Activated CD4-positive, CD25-positive, alpha-beta regulatory T cell treated with anti-CD3 and anti-CD28 coated beads, Interleukin-2, amount 50 U/mL, for 72 hours (primary cell): ENCODE measurements at regions not wholly inside any gene's neighbourhood (a gene's known extent, or its start where the extent isn't known, plus 50 kb on each side); places are given as distances from the start of the nearest gene placed in this dataset.

Experiments
- DNase-seq: peaks from one replicate; pipeline ENCODE4 v3.0.0; 2021

DNA sequence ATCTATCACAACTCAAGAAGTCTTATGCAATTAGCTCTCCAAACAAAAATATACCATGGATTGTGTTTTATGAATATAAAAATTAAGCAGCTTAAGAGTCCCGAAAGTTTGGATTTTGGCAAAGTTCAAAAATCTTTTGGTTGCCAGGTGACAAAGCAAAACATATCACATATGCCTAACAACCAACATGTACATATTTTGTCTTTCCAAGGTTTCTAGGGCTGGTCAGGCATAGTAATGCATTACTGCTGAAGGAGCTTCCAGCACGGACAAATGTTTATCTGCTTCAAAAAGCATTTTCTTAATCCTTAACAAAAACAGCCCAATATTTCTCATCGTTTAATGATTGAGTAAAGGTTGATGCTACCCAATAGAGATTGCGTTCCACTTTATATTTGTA lies 1327.1 kb upstream of the ZEB2 start:
- DNase-seq, result no peak

DNA sequence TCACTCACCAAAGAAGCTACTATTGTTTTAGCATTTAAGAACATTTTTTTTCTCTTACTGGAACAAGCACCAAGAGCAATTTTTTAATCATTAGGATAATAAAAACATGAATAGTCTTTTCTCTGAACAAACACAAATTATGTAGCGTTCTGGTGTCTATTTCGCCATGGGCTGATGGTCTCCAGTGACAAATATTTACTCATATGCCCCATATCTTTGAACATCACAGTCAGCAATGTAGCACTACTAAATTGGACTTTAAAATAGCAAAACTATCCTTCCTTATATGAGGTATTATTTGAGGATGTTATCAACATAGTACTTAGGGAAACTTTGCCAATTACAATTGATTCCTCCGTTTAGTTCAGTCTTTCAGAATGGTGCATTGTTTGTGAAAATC lies 1326.0 kb upstream of the ZEB2 start:
- no peak for DNase-seq

DNA sequence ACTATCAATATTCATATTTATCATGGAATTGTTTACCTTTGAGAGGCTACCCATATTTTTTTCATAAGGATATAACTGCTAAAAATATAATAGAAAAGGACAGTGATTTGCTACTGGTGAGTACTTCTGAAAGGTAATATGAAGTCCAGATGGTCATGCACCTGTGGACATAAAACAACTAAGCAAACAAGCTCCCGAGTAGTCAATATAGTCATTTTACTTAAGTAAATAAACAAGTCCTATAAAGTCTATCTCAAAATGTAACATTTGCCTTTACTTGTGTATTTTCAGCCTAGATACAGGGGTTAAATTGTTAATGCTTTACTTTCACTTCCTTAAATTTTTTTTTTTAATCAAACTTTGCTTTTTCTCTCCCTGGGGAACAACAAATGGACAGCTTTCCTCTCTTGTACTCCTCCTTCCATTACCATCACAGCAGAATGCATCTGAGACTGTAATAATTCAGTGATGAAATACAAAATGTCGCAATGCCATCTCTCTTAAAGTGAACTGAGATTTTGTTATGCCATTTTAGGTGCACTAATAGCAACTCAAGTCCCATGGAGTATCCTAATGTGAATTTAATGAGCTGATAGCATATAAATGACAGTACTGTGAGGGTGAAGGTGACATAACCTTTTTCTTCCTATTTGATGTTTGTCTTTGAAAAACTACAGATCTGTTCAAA lies 1325.4 kb upstream of the ZEB2 start:
- DNase-seq, result no peak

DNA sequence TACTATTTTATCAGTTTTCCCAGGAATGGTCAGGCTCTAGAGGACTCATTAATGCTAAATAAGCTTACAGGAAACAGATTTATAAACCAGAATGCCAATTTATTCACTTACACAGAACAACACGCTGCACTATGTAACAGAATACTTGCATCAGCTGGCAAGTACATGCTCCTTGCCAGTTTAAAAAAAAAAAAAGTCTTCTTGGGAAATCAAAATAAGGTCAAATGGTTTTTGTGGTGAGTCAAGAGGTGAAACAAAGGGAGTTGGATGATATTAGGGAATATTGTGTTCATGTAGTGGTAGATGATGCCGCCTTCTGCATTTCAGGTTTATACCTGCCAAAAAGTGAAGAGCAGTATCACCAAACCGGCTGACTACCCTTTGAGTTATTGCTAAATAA lies 1322.1 kb upstream of the ZEB2 start:
- no peak for DNase-seq

DNA sequence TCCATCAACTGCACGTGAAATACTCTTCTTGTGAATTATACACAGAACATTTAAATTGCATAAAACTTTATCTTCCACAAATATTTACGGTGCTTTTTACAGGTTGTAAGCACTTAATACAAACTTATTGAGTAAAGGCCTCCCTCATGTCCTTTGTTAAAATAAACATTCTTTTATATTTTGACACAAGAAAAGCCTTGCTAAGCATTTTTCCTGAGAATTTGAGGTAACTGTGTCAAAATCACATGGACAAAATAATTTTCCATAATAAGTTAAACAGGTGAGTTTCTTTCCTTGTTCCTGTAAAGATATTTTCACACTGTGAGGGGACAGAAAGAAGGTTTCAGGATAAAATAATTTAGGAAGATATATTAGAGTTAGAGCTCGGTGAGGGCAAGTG lies 1317.1 kb upstream of the ZEB2 start:
- no peak for DNase-seq

DNA sequence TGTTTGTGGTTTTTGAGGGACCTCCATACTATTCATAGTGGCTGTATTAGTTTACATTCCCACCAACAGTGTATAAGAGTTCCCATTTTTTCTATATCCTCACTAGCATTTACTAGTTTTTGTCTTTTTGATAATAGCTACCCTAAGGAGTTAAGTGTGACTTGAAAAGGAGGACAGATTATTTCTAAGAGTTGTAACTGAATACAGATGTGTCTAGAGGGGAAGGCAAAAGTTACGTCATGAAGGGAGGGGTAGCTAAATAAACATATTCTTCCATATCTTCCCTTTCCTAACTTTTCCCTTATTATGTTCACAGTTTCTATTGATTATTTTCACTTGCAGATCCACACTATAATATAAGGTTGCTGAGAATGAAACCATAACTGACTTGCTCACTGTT lies 1315.7 kb upstream of the ZEB2 start:
- no peak for DNase-seq

DNA sequence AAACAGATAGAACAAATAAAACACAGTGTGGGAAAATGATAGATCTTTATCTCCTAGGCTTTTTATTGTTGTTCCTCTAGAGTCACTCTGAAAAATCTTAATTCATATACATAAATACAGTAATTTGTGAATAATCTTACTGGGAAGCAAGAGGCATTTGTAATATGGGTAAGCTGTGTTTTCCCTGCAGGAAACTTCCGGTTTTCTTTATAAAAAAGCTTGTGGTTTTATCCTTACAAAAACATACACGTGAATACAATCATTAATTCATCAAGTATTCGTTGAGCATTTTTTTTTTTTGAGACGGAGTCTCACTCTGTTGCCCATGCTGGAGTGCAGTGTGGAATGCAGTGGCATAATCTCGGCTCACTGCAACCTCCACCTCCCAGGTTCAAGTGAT lies 1312.8 kb upstream of the ZEB2 start:
- DNase-seq, result no peak

DNA sequence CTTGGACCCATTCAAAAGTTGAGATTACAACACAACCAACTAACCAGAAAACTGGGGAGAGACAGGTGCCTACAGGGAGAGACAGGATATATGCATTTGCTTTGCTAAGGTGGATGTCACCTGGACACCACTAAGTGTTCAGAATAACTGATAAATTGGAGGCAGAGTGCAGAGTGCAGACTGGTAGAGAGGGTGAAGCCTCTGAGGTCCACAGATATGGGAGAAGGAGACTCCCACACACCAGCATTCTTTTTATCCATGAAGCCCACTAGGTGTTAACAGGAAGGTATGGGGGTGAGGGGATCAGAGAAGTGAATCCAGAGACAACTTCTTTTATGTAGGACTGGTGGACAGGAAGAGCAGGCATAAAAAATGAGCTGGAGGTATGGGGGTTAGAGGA lies 1310.0 kb upstream of the ZEB2 start:
- no peak for DNase-seq

DNA sequence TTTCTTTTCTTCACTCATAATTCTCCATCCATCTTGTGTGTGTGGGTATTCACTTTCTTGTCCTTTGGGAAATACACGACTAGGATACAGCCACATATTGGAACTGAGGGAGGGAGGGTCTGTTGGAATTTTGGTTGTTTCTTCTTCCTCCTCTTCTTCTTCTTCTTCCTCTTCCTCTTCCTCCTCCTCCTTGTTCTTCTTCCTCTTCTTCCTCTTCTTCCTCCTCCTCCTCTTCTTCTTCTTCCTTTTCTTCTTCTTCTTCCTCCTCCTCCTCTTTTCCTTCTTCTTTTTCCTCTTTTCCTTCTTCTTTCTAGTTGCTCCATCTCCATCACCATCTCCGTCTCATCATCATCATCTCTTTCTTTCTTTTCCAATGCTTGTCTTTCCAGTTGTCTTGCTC lies 1307.3 kb upstream of the ZEB2 start:
- no peak for DNase-seq

DNA sequence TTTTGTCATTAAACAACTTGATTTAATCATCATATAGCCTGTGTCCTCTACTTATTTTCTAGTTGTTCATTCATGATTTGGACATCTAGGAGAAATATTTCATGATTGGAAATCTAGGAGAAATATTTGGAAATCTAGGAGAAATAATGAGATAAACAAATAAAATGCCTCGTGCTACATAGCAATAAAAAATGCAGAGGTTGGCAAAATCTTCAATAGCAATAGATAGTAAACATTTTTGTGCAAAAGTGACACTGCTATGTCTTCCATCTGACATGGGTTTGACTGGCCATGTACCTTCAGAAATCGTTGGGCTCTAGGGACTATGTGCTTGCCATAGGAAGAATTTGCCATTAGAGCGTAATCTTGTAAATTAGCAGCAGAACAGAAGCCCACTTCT lies 1304.5 kb upstream of the ZEB2 start:
- no peak for DNase-seq

DNA sequence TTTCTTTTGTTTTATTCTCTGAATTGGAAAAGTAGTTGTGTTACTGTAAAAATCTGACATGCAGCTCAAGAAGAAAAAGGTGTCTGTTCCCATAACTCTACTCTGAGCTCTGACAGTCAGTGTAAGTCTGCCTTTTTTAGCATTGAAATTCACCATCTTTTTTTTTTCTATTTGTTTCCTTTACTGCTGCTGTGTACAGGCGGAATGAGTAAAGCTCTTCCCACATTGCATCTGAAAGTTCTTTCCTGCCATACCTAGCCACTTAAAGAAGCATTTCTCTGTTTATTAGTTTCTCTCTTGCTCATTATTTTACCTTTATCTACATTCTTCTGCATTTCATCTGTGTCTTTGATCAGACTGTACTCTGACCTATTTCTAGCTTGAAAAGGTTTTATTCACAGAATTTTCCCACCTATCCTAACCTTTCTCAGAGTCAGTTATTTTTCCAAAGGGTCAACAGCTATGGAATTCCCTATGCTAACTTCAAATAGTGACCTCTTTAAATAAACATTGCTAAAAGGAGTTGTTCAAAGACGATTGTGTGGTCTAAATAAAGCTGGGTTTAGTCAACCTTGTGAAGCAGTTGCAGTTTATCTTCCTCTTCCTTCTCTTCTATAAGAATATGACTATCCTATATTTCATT lies 1303.1 kb upstream of the ZEB2 start:
- DNase-seq, result no peak

DNA sequence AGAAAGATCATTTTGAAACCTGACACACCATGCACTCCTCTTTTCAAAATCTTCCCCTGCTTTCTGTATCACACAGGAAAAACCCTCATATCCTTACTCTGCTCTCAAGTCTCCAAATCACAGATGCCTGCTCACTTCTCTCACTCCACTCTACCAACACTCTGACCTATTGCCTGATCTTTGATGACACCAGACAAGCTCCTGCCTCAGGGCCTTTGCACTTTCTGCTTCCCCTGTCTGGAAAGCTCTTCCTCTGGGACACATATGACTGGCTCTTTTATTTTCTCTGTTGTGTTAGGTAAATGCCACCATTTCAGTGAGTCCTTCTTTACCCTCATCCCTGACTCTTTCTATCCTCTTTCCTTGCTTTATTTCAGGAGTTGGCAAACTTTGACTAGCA lies 1300.7 kb upstream of the ZEB2 start:
- no peak for DNase-seq

DNA sequence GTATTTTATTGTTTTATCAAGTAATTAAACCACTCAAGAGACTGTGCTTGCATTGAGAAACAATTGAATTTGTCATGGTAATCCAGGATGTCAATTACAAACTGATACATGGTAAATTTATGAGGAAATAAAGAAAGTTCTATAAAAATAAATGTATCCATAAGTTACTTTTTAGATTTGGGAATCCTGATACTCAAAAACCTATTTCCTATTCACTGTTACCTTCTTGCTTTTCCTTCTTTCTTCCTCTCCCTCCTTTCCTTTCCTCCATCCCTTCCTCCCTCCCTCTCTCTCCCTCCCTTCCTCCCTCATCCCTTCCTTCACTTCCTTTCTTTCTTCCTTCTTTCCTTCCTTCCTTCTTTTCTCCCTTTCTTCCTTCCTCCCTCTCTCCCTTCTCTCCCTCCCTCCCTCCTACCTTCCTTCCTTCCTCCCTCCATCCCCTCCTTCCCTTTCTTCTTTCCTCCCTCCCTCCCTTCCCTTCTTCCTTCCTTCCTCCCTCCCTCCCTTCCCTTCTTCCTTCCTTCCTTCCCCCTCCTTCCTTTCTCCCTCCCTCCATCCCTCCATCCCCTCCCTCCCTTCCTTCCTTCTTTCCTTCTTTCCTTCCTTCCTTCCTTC lies 1299.1 kb upstream of the ZEB2 start:
- no peak for DNase-seq

DNA sequence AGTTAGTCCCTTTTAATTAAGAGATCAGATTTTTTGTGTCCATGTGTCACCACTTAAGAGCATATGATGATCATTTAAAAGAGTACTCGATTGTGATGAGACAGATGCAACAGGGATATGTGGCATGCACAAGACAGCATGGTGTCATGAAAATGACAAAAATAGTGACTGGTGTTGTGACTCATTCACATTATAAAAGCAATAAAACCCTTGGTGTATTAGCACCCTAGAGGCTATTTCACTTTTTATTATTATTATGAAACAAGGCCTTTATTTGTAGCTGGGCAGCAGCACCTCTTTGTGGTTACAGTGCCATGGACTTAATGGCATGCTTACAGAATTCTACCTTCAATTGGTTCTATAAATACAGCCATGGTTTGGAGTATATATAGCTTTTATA lies 1296.0 kb upstream of the ZEB2 start:
- no peak for DNase-seq

DNA sequence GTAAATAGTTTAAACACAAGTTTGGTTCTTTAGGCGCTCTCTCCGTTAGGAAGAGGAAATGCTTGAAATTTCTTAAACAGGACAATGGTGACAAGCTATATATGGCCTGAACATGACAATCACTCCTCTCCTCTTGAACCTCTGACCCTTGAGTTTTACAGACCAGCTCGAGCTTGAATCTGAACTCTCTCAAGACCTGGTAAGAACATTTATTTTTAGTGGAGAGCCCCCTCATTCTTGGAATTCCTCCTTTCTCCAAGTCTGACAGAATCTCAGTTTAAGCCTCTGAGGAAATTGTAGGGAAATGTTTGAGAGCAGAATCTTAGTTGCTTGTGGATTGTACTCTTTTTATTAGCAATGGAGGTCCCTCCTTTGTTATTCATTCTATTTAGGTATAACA lies 1293.6 kb upstream of the ZEB2 start:
- DNase-seq, result no peak

DNA sequence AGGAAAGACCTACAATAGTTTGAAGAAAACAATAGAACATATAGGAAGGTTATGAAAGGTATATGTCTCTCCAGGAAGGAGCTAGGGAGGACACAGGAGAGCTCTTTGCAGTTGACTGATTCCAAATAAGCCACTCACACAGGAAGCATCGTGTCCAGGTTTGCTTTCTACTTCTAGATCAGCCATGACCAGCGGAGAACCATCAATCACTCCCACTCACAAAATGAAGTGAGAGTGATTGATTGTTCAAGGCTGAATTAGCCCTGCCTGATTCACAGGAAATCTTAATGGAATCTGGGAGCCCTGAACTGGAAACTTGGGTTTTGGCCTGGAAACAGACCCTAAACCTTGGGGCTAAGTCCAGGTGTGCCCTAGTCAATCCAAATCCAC lies 1292.2 kb upstream of the ZEB2 start:
- no peak for DNase-seq

DNA sequence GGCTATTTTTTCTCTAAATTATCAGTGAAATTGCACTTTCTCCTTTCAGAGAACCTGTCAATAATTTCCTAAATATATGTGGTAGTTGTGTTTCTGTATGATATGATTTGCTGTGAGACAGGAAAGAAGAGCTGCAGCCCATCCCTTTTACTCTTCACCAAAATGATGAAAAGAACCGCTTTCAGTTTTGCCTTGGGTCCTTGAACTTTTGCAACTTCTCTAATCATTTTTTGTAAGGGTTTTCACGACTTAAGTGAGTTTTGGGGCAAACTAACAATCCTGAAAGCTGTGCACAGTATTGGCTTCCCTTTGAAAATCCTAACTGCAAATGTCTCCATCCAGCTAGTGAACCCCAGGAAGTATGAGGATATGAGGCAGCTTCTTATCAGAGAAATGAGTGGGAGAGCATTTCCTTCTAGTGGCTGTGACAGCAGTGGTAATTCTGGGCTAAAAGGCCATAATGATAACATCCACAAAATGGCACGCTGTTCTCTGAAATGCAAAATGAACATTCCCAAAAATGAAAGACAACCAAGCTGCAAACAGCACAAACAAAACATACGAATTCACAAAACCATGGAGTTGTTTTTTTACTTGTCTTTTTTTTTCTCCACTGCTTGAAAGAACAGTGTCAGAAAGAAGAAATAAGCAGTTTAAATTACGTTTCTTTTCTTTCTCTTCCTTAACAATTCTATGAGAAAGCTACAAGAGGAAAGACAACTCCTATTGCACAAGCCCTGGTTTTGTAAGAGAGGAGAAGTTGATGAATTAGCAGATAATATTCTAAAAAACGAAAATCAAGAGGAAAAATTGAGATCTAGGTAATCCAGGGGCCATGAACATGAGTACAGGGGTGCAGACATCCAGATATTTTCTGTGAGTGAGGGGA lies 1291.6 kb upstream of the ZEB2 start:
- no peak for DNase-seq

DNA sequence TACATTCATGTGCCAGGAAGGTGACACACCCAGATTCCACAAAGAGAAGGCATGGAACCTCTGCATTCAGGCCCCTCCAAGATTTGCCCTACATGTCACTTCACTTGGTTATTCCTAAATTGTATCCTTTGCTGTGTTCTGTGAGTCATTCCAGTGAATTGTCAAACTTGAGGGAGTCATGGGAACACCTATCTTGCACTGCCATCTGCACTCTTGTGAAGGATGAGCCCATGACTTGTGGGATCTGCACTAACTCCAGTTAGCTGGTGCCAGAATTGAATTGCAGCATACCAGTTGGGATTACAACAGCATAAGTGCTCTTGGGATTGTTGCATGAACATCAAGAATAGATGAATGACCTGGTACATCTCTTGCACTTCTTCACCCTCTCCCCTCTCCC lies 1288.0 kb upstream of the ZEB2 start:
- no peak for DNase-seq

DNA sequence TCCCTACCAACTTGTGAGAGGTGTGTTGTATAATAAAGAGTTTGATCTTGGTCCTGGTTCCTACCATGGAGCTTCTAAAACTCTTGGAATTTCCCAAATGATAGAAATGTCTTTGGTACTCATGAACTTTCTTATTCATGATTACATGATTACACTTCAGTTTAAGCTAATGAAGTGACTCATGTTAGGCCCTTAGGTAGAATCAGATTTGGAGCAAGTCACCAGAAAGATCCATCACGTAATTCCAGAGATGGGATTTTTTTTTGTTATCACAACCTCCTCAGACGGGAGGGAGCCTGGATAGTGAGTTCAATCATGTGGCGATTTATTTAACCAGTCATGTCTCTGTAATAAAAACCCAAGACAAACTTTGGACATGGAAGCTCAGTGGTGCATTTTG lies 1287.6 kb upstream of the ZEB2 start:
- DNase-seq, result no peak

DNA sequence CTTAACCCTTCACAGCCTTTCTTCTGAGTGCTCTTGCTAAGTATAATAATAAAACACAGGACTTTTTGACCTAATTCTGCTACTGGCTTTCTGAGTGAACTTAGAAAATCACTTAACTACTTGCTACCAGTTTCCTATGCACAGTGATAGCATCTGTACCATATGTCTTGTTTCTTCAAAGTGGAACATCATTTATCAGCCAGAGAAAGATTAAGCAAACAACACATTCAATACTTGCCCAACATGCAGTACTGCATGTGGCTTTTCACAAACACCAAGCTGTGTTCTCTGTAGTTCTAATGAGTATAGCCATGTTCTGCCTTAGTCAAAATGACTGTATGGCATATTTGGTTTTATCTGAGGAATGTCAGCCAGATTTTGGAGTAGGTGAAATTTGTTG lies 1286.6 kb upstream of the ZEB2 start:
- no peak for DNase-seq

DNA sequence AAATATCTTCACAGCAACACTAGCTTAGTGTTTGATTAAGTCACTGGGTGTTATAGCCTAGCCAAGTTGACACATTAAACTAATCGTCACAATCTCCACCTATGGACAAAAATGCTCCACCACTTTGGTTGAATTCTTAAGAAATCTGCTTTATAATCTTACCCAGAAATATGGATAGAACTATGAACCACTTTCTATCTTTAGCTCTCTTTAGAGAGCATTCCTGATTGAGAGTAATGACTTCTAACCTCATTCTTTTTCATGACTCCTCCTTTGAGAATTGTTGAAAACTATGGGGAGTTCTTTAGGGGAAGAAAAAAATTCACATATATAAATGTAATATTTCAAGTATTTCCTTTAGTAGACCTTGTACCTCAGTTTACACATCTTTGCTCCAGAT lies 1282.2 kb upstream of the ZEB2 start:
- DNase-seq, result no peak

DNA sequence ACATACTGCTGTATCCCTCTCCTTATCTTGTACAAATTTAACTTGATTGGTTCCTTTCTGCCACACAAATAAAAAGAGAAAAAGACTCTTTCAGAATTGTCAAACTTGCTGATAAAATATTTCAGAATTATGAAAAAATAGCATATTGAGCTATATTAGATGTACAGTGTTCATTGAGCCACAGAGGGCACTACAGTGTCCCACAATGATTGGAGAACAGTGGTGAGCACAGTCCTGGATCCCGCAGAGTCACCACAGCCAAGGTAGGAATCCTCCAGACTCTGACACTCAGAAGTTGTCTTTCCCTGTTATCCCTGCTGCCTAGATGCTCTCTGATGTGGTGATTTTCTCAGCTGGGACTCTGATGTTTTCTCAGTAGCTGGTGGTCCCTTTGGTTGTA lies 1281.3 kb upstream of the ZEB2 start:
- no peak for DNase-seq

DNA sequence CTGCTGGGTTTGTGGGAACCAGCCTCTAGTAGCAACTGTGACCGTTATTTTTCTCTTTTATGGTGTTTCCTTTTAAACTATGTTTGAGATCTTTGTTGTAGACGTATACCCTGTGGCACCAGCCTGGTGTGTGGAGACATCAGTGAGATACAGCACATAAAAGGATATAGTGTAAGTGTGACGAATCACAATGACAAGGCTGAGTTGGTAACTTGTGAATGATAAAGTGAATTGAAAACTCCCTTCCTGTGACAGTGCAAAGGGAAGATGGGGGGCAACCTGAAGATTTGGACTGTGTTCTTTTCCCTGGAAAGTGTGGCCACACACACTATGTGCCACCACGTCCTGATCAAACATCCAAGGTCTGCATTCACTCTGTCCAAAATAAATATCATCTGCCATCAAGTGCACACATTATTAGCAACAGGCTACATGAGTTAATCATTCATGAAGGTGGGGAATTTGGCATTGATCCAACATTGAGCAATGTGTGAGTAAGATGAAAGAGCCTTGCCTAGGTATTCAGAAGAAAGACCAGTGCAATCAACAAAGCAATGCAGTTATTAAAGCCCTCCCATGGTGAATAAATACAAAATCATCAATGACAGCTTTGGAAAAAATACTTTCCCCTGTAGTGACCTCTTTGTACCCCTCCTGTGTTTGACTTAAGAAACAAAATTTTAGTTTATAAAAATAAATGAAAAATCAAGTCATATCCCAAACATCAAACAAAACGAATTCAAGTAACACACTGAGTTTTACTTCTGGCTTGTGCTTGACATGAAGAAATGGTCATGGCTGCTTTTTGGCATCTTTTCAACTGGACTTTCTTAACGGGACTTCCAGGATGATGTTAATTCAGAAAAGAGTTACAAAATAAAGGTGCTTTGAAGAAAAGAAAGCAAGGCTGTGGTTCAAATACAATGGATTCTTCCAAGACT lies 1280.5 kb upstream of the ZEB2 start:
- DNase-seq, result no peak
